Thymus (tissue), 11 donors: ENCODE measurements at regions not wholly inside any gene's neighbourhood (a gene's known extent, or its start where the extent isn't known, plus 50 kb on each side); places are given as distances from the start of the nearest gene placed in this dataset.
"Not testable (repeated sequence)": the region's sequence is repeated elsewhere in the genome, so short reads cannot be mapped to it uniquely, and the experiment has no call there.

Experiments used
- DNase-seq, 9 donors: peaks; one replicate each; pipeline ENCODE4 v3.0.0-alpha.2; 2013; ENCODE audit warnings: low spot score in 9 of 9, low read depth in 6 of 9, missing footprints in 1 of 9
- H3K27ac ChIP-seq, 2 donors: one replicate each; pipeline ENCODE4 v1.5.1; 2013; ENCODE audit warnings: control low read depth in 1 of 2, low read depth in 1 of 2, low read length in 1 of 2, mild to moderate bottlenecking in 1 of 2, moderate library complexity in 1 of 2
- H3K27me3 ChIP-seq, 2 donors: one replicate each; pipeline ENCODE4 v1.5.1; 2013; ENCODE audit warnings: low read length in 1 of 2; ENCODE audit not compliant: control insufficient read depth in 2 of 2, insufficient read depth in 1 of 2
- H3K36me3 ChIP-seq, 2 donors: one replicate each; pipeline ENCODE4 v1.5.1; 2013; ENCODE audit warnings: low read length in 1 of 2, mild to moderate bottlenecking in 1 of 2, moderate library complexity in 1 of 2; ENCODE audit not compliant: control insufficient read depth in 2 of 2, insufficient read depth in 2 of 2
- H3K4me1 ChIP-seq, 2 donors: one replicate each; pipeline ENCODE4 v1.5.1; 2013; ENCODE audit warnings: low read length in 2 of 2; ENCODE audit not compliant: control insufficient read depth in 2 of 2, insufficient read depth in 2 of 2
- H3K4me3 ChIP-seq, 2 donors: one replicate each; pipeline ENCODE4 v1.5.1; 2013; ENCODE audit warnings: low read length in 2 of 2, control low read depth in 1 of 2, mild to moderate bottlenecking in 1 of 2
- H3K9me3 ChIP-seq, 2 donors: one replicate each; pipeline ENCODE4 v1.5.1; 2013; ENCODE audit warnings: low read length in 1 of 2, mild to moderate bottlenecking in 1 of 2; ENCODE audit not compliant: control insufficient read depth in 2 of 2, insufficient read depth in 1 of 2
- WGBS: extraction: QIAGEN DNeasy Blood & Tissue Kit; methylation state at CpG from one replicate; pipeline ENCODE4 v1.1.7; 2013; 5-methylcytosine and 5-hydroxymethylcytosine counted together
- donor health status: healthy.

DNA sequence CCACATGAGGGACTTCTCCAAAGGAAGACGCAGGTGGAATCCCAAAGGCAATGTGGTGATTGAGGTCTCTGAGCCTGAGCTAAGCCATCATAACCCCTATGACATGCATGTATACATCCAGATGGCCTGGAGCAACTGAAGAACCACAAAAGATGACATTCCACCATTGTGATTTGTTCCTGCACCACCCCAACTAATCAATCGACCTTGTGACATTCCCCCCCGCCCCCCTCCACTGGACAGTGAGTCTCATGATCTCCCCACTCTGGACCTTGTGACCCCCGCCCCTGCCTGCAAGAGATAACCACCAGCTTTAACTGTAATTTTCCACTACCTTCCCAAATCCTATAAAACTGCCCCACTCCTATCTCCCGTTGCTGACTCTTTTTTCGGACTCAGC lies 87.9 kb downstream of the VCPKMT start:
- H3K9me3 ChIP-seq: peaks cover 0 to 8% of the 10 kb centered on the region in 2 donors
- H3K27me3 ChIP-seq: no peaks in the 10 kb centered on the region
- H3K36me3 ChIP-seq: no peaks in the 10 kb centered on the region
- 93% methylated on average over 6 of the region's 6 CpGs for WGBS
- no peak for DNase-seq
- H3K4me1 ChIP-seq: no peaks in the 10 kb centered on the region
- H3K27ac ChIP-seq: no peak overlapping the region
- no peak overlapping the region for H3K4me3 ChIP-seq

DNA sequence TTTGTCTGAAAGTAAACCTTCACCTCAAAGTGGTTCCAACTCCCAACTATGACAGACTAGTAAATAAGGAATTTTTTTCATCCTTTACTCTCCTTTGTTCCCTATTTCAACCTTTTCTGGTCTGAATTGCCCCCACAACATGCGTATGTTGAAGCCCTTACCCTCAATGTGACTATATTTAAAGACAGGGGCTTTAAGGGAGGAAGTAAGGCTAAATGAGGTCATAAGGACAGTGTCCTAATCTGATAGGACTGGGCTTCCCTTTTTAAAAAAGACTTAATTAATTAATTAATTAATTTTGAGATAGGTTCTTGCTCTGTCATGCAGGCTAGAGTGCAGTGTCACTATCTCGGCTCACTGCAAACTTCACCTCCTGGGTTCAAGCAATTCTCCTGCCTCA lies 86.3 kb downstream of the VCPKMT start:
- no peak for DNase-seq
- H3K4me1 ChIP-seq: no peaks in the 10 kb centered on the region
- no peaks in the 10 kb centered on the region for H3K36me3 ChIP-seq

DNA sequence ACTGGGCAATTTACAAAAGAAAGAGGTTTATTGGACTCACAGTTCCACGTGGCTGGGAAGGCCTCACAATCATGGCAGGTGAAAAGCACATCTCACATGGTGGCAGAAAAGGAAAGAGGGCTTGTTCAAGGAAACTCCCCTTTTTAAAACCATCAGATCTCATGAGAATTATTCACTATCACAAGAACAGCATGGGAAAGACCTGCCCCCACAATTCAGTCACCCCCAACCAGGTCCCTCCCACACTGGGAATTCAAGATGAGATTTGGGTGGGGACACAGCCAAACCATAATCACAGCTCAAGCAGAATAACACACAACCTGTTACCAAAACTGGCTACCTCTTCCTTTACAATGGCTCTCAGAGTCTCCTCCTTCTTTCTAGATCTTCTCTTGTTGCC lies 85.5 kb downstream of the VCPKMT start:
- H3K9me3 ChIP-seq, H3K4me1 ChIP-seq, H3K4me3 ChIP-seq, H3K36me3 ChIP-seq, DNase-seq, H3K27me3 ChIP-seq, H3K27ac ChIP-seq: not testable (repeated sequence)
- WGBS: 93% methylated on average over 1 of the region's 1 CpG

More for the DNA sequence above, 86.3 kb downstream of the VCPKMT start:
- 94% methylated on average over 2 of the region's 2 CpGs for WGBS
- Histone ChIP-seq H3K27ac (no peak overlapping the region), H3K9me3 (peaks cover 0 to 8% of the 10 kb centered on the region in 2 donors), H3K4me3 (no peak overlapping the region), H3K27me3 (no peaks in the 10 kb centered on the region)

DNA sequence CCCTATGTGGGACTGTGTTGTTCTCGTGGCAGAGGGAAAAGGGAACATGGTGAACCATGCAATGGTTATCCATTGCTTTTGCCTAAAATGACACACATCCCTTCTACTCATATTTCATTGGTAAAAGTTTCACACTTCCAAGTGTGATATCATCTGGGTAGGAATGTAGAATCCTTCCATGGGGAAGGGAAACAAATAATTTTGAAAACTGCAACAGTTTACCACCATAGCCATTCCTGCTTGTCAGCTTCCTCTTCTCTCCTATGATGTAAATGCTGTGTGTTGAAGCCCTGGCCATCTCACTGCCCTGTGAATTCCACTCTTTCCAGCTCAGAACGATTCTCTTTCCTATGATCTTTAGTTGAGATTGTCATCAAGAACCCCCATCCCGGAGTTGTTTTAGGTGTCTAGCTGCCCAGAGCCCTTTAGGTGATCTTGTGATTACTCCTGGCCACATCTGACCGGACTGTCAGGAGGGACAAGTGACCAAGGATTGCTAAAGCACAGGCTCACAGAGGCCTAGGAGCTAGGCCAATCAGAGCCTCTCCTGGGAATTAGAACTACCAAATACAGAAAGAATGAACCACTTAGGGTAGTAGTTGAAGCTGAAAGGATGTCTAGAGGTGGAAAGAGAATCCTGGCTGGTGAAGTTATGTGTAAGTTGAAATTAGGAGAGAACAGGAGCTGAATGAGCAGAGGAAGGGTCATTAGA lies 84.6 kb downstream of the VCPKMT start:
- Histone ChIP-seq H3K4me3 (no peak overlapping the region), H3K27me3 (no peaks in the 10 kb centered on the region), H3K27ac (no peak overlapping the region), H3K4me1 (no peaks in the 10 kb centered on the region), H3K9me3 (no peaks in the 10 kb centered on the region), H3K36me3 (no peaks in the 10 kb centered on the region)
- DNase-seq: no peak
- WGBS: 95% methylated on average over 4 of the region's 4 CpGs

DNA sequence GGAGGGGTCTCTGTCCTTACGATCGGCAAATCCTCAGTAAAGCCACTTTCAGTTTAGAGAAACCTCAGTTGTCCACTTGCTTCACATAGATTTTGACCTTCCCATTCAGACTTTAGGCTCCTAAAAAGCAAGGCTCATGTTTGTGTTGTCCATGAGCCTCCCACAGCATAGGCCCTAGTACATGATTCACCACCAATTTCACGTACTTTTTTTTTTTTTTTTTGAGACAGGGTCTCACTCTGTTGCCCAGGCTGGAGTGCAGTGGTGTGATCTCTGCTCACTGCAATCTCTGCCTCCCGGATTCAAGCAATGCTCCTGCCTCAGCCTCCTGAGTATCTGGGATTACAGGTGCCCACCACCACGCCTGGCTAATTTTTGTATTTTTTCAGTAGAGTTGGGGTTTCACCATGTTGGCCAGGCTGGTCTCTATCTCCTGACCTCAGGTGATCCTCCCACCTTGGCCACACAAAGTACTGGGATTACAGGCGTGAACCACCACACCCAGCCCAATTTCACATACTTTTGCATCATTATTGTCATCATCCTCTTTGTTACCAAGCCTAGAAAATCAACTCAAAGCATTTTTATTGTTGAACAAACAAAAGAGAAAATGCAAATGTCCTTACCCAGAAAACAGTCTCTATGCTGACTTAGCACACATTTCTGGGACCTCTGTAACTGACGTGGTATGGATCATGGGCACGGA lies 83.8 kb downstream of the VCPKMT start:
- H3K4me3 ChIP-seq, H3K27ac ChIP-seq, H3K27me3 ChIP-seq: not testable (repeated sequence)

DNA sequence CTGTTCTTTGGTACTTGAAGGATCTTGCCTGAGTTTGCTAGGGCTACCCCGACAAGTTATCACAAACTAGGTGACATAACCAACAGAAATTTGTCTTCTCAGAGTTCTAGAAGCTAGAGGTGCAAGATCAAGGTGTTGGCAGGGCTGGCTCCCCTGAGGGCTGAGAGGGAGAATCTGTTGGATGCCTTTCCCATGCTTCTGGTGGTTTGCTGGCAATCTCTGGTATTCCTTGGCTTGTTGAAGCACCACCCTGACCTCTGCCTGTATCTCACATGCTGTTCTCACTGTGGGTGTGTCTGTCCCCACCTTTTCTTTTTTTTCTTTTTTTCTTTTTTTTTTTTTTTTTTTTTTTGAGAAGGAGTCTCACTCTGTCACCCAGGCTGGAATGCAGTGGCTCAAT lies 81.2 kb downstream of the VCPKMT start:
- Histone ChIP-seq H3K4me1 (peaks cover 7 to 21% of the 10 kb centered on the region in 2 donors), H3K27me3 (no peaks in the 10 kb centered on the region), H3K36me3 (no peaks in the 10 kb centered on the region), H3K4me3 (no peak overlapping the region), H3K27ac (no peak overlapping the region), H3K9me3 (no peaks in the 10 kb centered on the region)
- WGBS: 97% methylated on average over 1 of the region's 1 CpG
- DNase-seq: no peak

More for the DNA sequence above, 83.8 kb downstream of the VCPKMT start:
- not testable (repeated sequence) for H3K4me1 ChIP-seq, H3K9me3 ChIP-seq, H3K36me3 ChIP-seq, DNase-seq
- WGBS: 90% methylated on average over 8 of the region's 8 CpGs

DNA sequence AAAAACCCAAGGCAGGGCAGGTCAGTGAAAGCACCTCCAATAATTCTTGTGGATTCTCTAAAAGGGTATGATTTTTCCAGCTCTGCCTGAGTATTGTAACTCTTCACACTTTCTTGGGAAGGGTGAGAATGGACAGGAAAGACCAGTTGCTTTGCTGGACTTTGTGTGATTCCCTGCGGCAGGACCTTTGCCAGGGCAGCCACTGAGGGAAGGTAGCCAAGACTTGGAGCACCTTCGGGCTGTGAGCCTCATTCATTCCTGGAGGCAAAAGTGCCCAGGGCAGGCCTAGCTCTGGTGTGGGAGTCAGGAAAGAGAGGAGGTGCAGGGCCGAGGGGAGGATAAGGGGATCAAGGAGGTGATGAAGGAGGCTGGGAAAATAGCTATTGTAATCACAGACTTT lies 80.2 kb downstream of the VCPKMT start:
- 96% methylated on average over 3 of the region's 3 CpGs for WGBS
- Histone ChIP-seq H3K9me3 (no peaks in the 10 kb centered on the region), H3K4me1 (peaks cover 17 to 31% of the 10 kb centered on the region in 2 donors), H3K4me3 (no peak overlapping the region), H3K36me3 (no peaks in the 10 kb centered on the region), H3K27ac (no peak overlapping the region), H3K27me3 (no peaks in the 10 kb centered on the region)
- no peak for DNase-seq

DNA sequence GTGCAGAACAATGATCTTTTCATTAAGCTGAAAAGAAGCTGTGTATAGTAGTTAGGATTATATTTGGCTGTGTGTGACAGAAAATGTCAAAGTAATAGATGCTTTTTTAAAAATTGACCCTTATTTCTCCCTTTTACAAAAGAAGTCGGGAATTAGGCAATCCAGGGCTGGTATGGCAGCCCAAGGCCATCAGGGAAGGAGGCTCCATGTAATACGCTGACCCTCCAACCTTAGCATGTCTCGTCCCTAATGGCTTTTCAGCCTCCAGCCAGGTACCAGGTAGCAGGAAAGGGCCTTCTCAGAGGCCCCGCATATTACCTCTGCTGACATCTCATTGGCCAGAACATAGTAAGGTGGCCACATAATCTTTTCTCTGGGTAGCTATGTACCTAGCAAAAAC lies 79.7 kb downstream of the VCPKMT start:
- DNase-seq: no peak
- H3K4me3 ChIP-seq: no peak overlapping the region
- 96% methylated on average over 4 of the region's 4 CpGs for WGBS
- no peaks in the 10 kb centered on the region for H3K9me3 ChIP-seq
- H3K27ac ChIP-seq: no peak overlapping the region
- H3K4me1 ChIP-seq: peaks cover 19 to 34% of the 10 kb centered on the region in 2 donors
- no peaks in the 10 kb centered on the region for H3K36me3 ChIP-seq
- H3K27me3 ChIP-seq: no peaks in the 10 kb centered on the region

DNA sequence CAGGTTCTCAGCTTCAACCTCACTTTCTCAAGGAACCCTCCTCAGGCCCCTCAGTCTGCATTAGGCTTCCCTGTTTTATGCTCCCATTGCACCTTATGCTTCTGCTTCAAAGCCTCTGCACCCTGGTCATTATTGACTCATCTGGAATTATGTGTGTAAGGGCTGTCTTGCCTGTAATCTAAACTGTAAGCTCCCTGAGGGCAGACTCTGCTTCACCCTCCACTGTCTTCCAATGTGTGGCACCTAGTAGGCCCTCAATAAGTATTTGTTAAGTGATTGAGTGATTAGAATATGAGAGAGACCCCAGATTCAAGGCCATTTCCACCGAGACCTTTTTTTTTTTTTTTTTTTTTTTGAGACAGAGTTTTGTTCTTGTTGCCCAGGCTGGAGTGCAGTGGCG lies 79.1 kb downstream of the VCPKMT start:
- DNase-seq: no peak
- Histone ChIP-seq H3K36me3 (no peaks in the 10 kb centered on the region), H3K4me3 (no peak overlapping the region), H3K4me1 (peaks cover 19 to 34% of the 10 kb centered on the region in 2 donors), H3K27ac (no peak overlapping the region), H3K9me3 (no peaks in the 10 kb centered on the region), H3K27me3 (no peaks in the 10 kb centered on the region)
- WGBS: 98% methylated on average over 2 of the region's 2 CpGs
